ENCODE measurements at regions not wholly inside any gene's neighbourhood (a gene's known extent, or its start where the extent isn't known, plus 50 kb on each side); places are given as distances from the start of the nearest gene placed in this dataset.

- no peak for DNase-seq (ENCODE audit: extremely low spot score, unreplicated experiment)
- Mint-ChIP-seq H3K27me3 (ENCODE audit: unreplicated experiment) (peaks cover 6% of the 10 kb centered on the region), H3K4me1 (ENCODE audit: unreplicated experiment) (no peaks in the 10 kb centered on the region), H3K4me3 (ENCODE audit: unreplicated experiment) (no peak overlapping the region), H3K36me3 (ENCODE audit: unreplicated experiment) (no peaks in the 10 kb centered on the region), H3K27ac (ENCODE audit: unreplicated experiment) (no peak overlapping the region), H3K9me3 (ENCODE audit: unreplicated experiment) (no peaks in the 10 kb centered on the region)
- no peak for TF ChIP-seq CTCF (IDR thresholded peaks at IDR 0.05)
These were observed 703.8 kb downstream of the CDH8 start for GRCh38 chr16:61332461-61332860.

GRCh38 chr16:61324044-61324443 lies 712.2 kb downstream of the CDH8 start:
- Mint-ChIP-seq H3K9me3 (ENCODE audit: unreplicated experiment) (no peaks in the 10 kb centered on the region), H3K27me3 (ENCODE audit: unreplicated experiment) (peaks cover 2% of the 10 kb centered on the region), H3K27ac (ENCODE audit: unreplicated experiment) (no peak overlapping the region), H3K4me3 (ENCODE audit: unreplicated experiment) (no peak overlapping the region), H3K36me3 (ENCODE audit: unreplicated experiment) (no peaks in the 10 kb centered on the region), H3K4me1 (ENCODE audit: unreplicated experiment) (no peaks in the 10 kb centered on the region)
- TF ChIP-seq CTCF (IDR thresholded peaks at IDR 0.05), result no peak
- DNase-seq (ENCODE audit: extremely low spot score, unreplicated experiment), result no peak

DNA sequence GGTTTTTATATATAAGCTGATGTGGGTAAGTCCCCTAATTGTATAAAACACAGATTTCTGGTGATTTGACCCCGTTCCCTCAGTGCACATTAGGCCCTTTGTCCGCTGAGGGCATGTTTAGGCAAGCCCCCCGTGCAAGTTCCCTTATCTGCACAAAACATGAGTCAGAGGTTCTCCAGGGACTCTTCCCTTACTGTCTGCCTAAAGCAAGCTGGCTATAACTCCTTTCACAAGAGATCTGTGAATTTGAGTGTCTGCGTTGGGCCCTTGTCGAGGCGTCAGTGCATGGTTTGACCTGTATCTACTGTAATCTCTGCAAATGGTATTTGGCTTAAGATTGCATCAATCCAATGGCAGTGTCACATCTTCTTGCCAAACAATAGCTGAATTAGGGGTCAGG lies 712.8 kb downstream of the CDH8 start:
- DNase-seq (ENCODE audit: extremely low spot score, unreplicated experiment), result no peak
- Mint-ChIP-seq H3K4me3 (ENCODE audit: unreplicated experiment) (no peak overlapping the region), H3K27me3 (ENCODE audit: unreplicated experiment) (peaks cover 2% of the 10 kb centered on the region), H3K4me1 (ENCODE audit: unreplicated experiment) (no peaks in the 10 kb centered on the region), H3K36me3 (ENCODE audit: unreplicated experiment) (no peaks in the 10 kb centered on the region), H3K9me3 (ENCODE audit: unreplicated experiment) (no peaks in the 10 kb centered on the region), H3K27ac (ENCODE audit: unreplicated experiment) (no peak overlapping the region)
- no peak for TF ChIP-seq CTCF (IDR thresholded peaks at IDR 0.05)

DNA sequence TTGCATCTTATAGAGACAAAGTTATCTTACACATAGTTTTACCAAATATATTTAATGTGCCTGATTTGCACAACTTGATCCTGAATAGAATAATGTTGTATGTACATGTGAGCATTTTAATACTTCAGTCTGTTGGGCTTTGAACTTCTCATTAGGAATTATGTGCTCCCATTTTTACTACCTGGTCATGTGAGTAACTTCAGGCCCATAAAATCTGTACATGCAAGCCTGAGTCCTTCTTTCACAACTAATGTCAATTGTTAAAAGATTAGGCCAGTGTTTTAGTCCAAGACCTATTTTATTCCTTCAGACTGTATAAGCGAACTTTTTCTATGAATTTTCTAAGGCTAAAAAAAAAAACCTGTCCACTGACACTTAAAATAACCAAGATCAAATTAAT lies 715.4 kb downstream of the CDH8 start:
- peaks cover under 1% of the 10 kb centered on the region for H3K9me3 Mint-ChIP-seq (ENCODE audit: unreplicated experiment)
- no peaks in the 10 kb centered on the region for H3K36me3 Mint-ChIP-seq (ENCODE audit: unreplicated experiment)
- no peak for DNase-seq (ENCODE audit: extremely low spot score, unreplicated experiment)
- TF ChIP-seq CTCF (IDR thresholded peaks at IDR 0.05), result no peak
- H3K4me3 Mint-ChIP-seq (ENCODE audit: unreplicated experiment), result no peak overlapping the region
- H3K27ac Mint-ChIP-seq (ENCODE audit: unreplicated experiment), result no peak overlapping the region
- H3K27me3 Mint-ChIP-seq (ENCODE audit: unreplicated experiment), result no peaks in the 10 kb centered on the region
- no peaks in the 10 kb centered on the region for H3K4me1 Mint-ChIP-seq (ENCODE audit: unreplicated experiment)

DNA sequence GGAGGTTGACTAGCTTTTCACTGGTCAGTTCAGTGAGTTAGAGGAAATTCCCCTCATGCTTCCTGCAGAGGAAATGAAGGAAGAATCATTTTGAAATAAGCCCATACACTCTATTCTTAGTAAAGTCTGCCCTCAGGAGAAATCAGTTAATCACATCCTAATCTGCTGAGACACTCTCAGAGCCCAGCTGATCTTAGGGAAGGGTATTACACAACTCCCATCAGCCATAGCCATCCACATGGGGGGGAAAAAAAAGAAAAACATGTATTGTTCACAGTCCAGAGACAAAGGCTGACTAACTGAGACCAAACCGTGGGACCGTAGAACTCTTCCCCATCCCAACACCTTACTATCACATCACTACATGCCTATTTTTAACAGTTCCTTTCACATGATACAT lies 722.3 kb downstream of the CDH8 start:
- no peaks in the 10 kb centered on the region for H3K36me3 Mint-ChIP-seq (ENCODE audit: unreplicated experiment)
- no peak overlapping the region for H3K4me3 Mint-ChIP-seq (ENCODE audit: unreplicated experiment)
- no peak for DNase-seq (ENCODE audit: extremely low spot score, unreplicated experiment)
- no peak overlapping the region for H3K27ac Mint-ChIP-seq (ENCODE audit: unreplicated experiment)
- peaks cover 3% of the 10 kb centered on the region for H3K9me3 Mint-ChIP-seq (ENCODE audit: unreplicated experiment)
- TF ChIP-seq CTCF (IDR thresholded peaks at IDR 0.05), result no peak
- H3K27me3 Mint-ChIP-seq (ENCODE audit: unreplicated experiment), result peaks cover 2% of the 10 kb centered on the region
- no peaks in the 10 kb centered on the region for H3K4me1 Mint-ChIP-seq (ENCODE audit: unreplicated experiment)
